Smooth muscle cell (in vitro differentiated cells): ENCODE measurements at regions not wholly inside any gene's neighbourhood (a gene's known extent, or its start where the extent isn't known, plus 50 kb on each side); places are given as distances from the start of the nearest gene placed in this dataset.

Experiments
- DNase-seq: peaks from one replicate; lab custom pipeline; 2025; ENCODE audit not compliant: unreplicated experiment; lab: John Stamatoyannopoulos, UW
- H2AFZ ChIP-seq: fragments of 200-600 bp; sonication (generic); 2 replicates; pipeline ENCODE4 v1.6.0; 2016; ENCODE audit warnings: antibody characterized with exemption, low read depth, mild to moderate bottlenecking
- H3F3A ChIP-seq: fragments of 200-600 bp; sonication (generic); 2 replicates; pipeline ENCODE4 v1.6.0; 2017; ENCODE audit warnings: antibody characterized with exemption, low read depth
- H3K27ac ChIP-seq: fragments of 200-600 bp; sonication (generic); 2 replicates; pipeline ENCODE4 v1.5.1; 2016; ENCODE audit warnings: low read depth, mild to moderate bottlenecking
- H3K27me3 ChIP-seq: fragments of 200-600 bp; sonication (generic); 2 replicates; pipeline ENCODE4 v1.6.1; 2016; ENCODE audit warnings: low read depth, mild to moderate bottlenecking
- H3K36me3 ChIP-seq: fragments of 200-600 bp; sonication (generic); 2 replicates; pipeline ENCODE4 v1.5.1; 2016; ENCODE audit warnings: low read depth
- H3K4me1 ChIP-seq: fragments of 200-600 bp; sonication (generic); 2 replicates; pipeline ENCODE4 v1.5.1; 2016; ENCODE audit warnings: low read depth
- H3K4me2 ChIP-seq: fragments of 200-600 bp; sonication (generic); 2 replicates; pipeline ENCODE4 v1.6.0; 2016; ENCODE audit warnings: mild to moderate bottlenecking
- H3K4me3 ChIP-seq: fragments of 200-600 bp; sonication (generic); 2 replicates; pipeline ENCODE4 v1.5.1; 2016; ENCODE audit warnings: mild to moderate bottlenecking
- H3K79me2 ChIP-seq: fragments of 200-600 bp; sonication (generic); 2 replicates; pipeline ENCODE4 v1.6.0; 2016; ENCODE audit warnings: low read depth, mild to moderate bottlenecking
- H3K9ac ChIP-seq: fragments of 200-600 bp; sonication (generic); 2 replicates; pipeline ENCODE4 v1.6.0; 2016; ENCODE audit warnings: low read depth
- H3K9me3 ChIP-seq: fragments of 200-600 bp; sonication (generic); replicated peaks from 2 replicates; pipeline ENCODE4 v1.5.1; 2016; ENCODE audit warnings: low read depth
- H4K20me1 ChIP-seq: fragments of 200-600 bp; sonication (generic); 2 replicates; pipeline ENCODE4 v1.6.0; 2016; ENCODE audit warnings: low read depth
- WGBS: methylation state at CpG from one replicate; pipeline ENCODE4 v1.1.7; 2016; ENCODE audit warnings: low lambda C conversion rate; 5-methylcytosine and 5-hydroxymethylcytosine counted together
- TF ChIP-seq, protein P1 (sequence below): fragments of 200-600 bp; sonication (generic); IDR thresholded peaks from 2 replicates; pipeline ENCODE4 v1.5.1; 2017; ENCODE audit warnings: borderline replicate concordance, mild to moderate bottlenecking, antibody characterized with exemption; ENCODE audit not compliant: insufficient read depth, poor library complexity, severe bottlenecking

DNA sequence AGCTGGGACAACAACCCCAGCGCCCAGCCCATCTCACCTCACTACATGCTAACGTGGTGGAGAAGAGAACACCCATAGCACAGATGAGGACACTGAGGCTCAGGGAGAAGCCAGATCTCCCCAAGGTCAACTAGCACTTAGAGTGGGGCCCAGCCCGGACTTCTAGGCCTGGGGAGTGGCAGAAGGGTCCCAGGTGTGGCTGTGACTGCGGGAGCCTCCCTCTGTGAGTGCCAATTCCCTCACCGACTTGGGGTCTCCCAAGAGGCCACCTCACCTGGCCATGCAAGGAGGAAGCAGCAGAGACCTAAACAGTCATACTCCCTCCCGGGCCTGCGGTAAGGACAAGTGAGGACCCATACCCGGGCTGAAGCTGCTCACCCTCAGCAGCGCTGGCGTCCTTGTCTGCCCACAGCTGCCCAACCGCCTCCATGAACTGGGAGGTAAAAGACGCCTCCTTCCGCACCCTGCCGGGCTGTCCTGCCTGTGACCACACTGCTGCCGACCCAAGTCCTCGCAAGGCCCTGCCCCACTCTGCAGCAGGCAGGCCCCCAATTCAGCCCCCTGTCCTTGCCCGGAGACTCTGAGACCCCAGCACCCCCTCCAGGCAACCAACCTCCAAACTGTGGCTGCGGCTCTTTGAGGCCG is 93.2 kb upstream of the RTL6 start:
- H3K27ac ChIP-seq: no peak overlapping the region
- no peak overlapping the region for H2AFZ ChIP-seq
- no peaks in the 10 kb centered on the region for H3K9me3 ChIP-seq
- no peak overlapping the region for H3K4me2 ChIP-seq
- WGBS: 91% methylated on average over 19 of the region's 19 CpGs
- TF ChIP-seq, protein P1, sequence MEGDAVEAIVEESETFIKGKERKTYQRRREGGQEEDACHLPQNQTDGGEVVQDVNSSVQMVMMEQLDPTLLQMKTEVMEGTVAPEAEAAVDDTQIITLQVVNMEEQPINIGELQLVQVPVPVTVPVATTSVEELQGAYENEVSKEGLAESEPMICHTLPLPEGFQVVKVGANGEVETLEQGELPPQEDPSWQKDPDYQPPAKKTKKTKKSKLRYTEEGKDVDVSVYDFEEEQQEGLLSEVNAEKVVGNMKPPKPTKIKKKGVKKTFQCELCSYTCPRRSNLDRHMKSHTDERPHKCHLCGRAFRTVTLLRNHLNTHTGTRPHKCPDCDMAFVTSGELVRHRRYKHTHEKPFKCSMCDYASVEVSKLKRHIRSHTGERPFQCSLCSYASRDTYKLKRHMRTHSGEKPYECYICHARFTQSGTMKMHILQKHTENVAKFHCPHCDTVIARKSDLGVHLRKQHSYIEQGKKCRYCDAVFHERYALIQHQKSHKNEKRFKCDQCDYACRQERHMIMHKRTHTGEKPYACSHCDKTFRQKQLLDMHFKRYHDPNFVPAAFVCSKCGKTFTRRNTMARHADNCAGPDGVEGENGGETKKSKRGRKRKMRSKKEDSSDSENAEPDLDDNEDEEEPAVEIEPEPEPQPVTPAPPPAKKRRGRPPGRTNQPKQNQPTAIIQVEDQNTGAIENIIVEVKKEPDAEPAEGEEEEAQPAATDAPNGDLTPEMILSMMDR: no peak
- no peaks in the 10 kb centered on the region for H4K20me1 ChIP-seq
- peaks cover 26% of the 10 kb centered on the region for H3K4me1 ChIP-seq
- H3K27me3 ChIP-seq: peaks cover 11% of the 10 kb centered on the region
- H3F3A ChIP-seq: no peaks in the 10 kb centered on the region
- H3K79me2 ChIP-seq: no peaks in the 10 kb centered on the region
- no peaks in the 10 kb centered on the region for H3K36me3 ChIP-seq
- DNase-seq: no peak
- no peak overlapping the region for H3K9ac ChIP-seq
- H3K4me3 ChIP-seq: no peak overlapping the region

DNA sequence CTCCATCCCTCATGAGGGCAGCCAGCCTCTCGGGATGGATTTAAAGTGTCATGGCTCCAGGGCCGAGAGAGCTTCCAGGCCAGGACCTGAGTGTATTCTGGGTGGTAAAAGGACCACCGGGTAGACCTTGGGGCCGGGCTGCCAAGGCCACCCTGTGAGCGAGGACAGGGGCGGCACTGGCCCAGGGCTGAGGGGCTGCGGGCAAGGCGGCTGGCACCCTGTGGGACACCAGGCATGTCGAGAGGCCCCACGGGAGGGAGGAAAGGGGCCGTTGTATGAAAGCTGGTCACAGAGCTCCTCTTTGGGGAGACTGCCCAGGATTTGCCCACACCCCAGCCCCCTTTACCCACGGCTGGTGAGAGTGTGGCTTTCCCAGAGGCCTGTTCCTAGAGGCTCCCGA is 92.3 kb upstream of the RTL6 start:
- Histone ChIP-seq H4K20me1 (no peaks in the 10 kb centered on the region), H3K9ac (no peak overlapping the region), H3K36me3 (no peaks in the 10 kb centered on the region), H3K4me1 (peaks cover 19% of the 10 kb centered on the region), H3K79me2 (no peaks in the 10 kb centered on the region), H3K9me3 (no peaks in the 10 kb centered on the region), H3K4me3 (no peak overlapping the region), H2AFZ (no peak overlapping the region), H3K27me3 (peaks cover 12% of the 10 kb centered on the region), H3K4me2 (no peak overlapping the region), H3K27ac (no peak overlapping the region), H3F3A (no peaks in the 10 kb centered on the region)
- WGBS: 89% methylated on average over 13 of the region's 13 CpGs
- no peak for DNase-seq
- TF ChIP-seq, protein P1: no peak

DNA sequence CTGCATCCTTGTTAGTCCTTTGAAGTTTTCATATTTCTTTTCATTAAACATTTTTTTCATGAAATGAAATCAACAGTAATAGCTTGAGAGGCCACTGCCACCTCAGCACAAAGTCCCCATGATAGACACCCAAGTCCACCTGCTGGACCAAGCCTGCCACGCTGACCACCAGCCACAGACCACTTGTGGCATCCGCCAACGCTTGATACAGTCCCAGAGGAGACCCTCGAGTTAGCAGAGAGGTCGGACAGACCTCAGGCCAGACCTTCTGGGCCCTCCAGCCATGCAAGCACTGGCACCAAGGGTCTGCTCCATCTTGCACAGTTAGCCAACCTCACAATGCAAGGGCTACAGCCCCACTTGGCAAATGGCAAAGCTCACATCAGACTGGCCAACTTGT is 91.8 kb upstream of the RTL6 start:
- no peak overlapping the region for H3K4me2 ChIP-seq
- no peaks in the 10 kb centered on the region for H3F3A ChIP-seq
- no peaks in the 10 kb centered on the region for H3K79me2 ChIP-seq
- H3K36me3 ChIP-seq: no peaks in the 10 kb centered on the region
- H3K27ac ChIP-seq: no peak overlapping the region
- no peaks in the 10 kb centered on the region for H3K9me3 ChIP-seq
- peaks cover 12% of the 10 kb centered on the region for H3K27me3 ChIP-seq
- H3K4me3 ChIP-seq: no peak overlapping the region
- WGBS: 89% methylated on average over 5 of the region's 5 CpGs
- DNase-seq: no peak
- H2AFZ ChIP-seq: no peak overlapping the region
- no peak overlapping the region for H3K9ac ChIP-seq
- H3K4me1 ChIP-seq: peaks cover 14% of the 10 kb centered on the region
- H4K20me1 ChIP-seq: no peaks in the 10 kb centered on the region
- TF ChIP-seq, protein P1: no peak

DNA sequence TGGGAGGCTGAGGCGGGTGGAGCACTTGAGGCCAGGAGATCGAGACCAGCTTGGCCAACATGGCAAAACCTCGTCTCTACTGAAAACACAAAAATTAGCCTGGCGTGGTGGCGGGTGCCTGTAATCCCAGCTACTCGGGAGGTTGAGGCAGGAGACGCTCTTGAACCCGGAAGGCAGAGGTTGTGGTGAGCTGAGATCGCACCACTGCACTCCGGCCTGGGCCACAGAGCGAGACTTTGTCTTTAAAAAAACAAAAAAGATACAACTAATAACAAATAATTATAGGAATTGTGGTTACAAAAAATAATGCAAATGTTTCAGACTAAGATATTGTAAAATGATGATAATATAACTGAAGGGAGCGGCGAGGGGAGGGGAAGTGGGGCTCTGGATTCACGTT is 90.3 kb upstream of the RTL6 start:
- H3K4me3 ChIP-seq: no peak overlapping the region
- no peaks in the 10 kb centered on the region for H3K9me3 ChIP-seq
- 95% methylated on average over 14 of the region's 14 CpGs for WGBS
- no peaks in the 10 kb centered on the region for H4K20me1 ChIP-seq
- H3K27me3 ChIP-seq: peaks cover 12% of the 10 kb centered on the region
- H3K36me3 ChIP-seq: no peaks in the 10 kb centered on the region
- no peaks in the 10 kb centered on the region for H3F3A ChIP-seq
- H2AFZ ChIP-seq: no peak overlapping the region
- TF ChIP-seq, protein P1: no peak
- H3K79me2 ChIP-seq: no peaks in the 10 kb centered on the region
- DNase-seq: no peak
- H3K27ac ChIP-seq: no peak overlapping the region
- H3K4me2 ChIP-seq: no peak overlapping the region
- peaks cover 12% of the 10 kb centered on the region for H3K4me1 ChIP-seq
- H3K9ac ChIP-seq: no peak overlapping the region
